ENCODE measurements at regions not wholly inside any gene's neighbourhood (a gene's known extent, or its start where the extent isn't known, plus 50 kb on each side); places are given as distances from the start of the nearest gene placed in this dataset.

DNA sequence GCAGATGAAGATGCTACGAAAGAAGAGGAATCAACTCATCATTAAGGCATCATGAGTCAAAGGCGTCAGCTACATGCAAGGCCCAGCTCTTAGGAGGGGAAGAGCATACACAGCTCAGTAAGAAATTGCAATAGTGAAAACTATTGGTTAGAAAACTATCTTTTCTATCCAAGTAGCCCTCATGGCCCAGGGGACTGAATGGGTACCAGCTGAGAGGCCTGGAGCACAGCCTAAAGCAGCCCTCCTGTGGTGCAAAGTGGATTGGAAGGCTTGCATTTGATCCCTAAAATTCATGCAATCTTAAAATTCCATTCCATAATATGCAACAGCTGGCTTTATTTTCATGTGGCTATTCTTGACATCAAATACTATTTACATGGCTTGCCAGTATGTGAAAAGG, 251.8 kb upstream of the USP24 start:
- no peak overlapping the region for H3K27ac ChIP-seq
- TF ChIP-seq CTCF (conservative IDR thresholded peaks at IDR 0.05) = no peak

DNA sequence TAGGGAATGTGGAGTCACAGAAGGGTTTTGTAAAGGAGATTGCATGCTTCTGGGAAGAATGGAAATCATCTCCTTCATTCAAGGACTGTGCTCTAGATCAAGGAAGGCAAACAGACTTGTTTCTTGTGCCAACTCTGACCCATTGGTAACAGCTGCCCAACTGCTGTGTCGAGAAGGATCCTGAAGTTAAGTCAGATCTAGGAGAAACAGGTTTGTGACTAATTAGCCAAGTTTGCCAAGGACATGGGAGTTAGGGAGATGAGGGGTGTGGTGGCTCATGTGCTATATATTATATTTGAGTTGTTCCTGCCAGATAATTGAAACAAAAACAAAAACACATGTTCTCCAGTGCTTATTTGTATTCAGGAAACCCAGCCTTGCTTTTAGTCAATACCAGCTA, 251.2 kb upstream of the USP24 start:
- no peak overlapping the region for H3K27ac ChIP-seq
- no peak for TF ChIP-seq CTCF (conservative IDR thresholded peaks at IDR 0.05)

DNA sequence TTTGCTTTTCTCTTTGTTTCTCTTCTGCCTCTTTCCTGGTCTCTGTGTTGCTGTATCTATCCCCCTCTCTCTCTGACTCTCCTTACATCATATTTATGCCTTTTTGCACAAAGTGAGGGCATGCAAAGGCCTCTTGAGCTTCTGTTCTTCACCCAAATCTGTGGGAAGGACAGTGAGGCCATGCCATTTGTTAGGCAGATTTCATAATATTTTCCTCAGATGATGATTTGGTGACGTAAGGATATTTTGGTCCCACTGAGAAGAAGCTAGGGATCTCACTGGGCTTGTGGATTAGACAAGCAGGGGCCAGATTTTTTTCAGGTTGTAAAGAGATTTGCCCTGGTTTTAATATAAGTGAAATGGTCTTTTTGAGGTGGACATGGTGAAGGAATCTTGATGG, 249.4 kb upstream of the USP24 start:
- no peak overlapping the region for H3K27ac ChIP-seq
- no peak for TF ChIP-seq CTCF (conservative IDR thresholded peaks at IDR 0.05)

GRCh38 chr1:55463814-55464475, 248.8 kb upstream of the USP24 start:
- no peak for TF ChIP-seq CTCF (conservative IDR thresholded peaks at IDR 0.05)

DNA sequence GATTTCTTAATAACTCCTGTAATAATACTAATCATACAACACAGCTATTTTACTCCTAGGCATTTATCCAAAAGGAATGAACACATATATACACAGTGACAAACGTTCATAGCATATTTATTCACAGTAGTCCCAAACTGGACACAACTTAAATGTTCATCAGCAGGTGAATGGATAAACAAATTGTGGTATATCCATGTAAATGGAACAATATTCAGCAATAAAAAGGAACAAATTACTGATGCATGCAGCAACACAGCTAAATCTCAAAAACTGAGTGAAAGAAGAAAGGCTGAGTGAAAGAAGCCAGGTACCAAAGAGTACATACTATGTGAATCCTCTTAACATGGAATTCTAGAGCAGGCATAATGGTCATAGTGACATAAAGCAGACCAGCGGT, 242.7 kb upstream of the USP24 start:
- no peak overlapping the region for H3K27ac ChIP-seq
- TF ChIP-seq CTCF (conservative IDR thresholded peaks at IDR 0.05) = no peak

More at GRCh38 chr1:55463814-55464475, 248.8 kb upstream of the USP24 start:
- H3K27ac ChIP-seq = no peak overlapping the region

DNA sequence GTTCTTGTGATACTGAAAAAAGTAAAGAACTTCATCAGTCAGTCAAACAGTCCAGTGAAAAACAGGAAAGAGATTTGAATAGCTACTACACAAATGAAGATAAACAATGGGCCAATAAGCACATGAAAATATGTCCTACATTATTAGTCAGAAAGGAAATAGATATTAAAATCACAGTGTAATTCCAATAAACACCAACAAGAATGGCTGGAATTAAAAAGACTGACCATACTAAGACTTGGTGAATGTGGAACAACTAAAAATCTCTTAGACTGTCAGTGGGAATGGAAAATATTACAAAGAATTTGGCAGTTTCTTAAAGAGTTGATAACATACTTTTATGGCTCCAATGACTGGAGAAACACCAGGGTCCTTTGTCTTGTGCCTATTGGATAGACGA, 241.8 kb upstream of the USP24 start:
- H3K27ac ChIP-seq = no peak overlapping the region
- no peak for TF ChIP-seq CTCF (conservative IDR thresholded peaks at IDR 0.05)

GRCh38 chr1:55448261-55448660, 233.1 kb upstream of the USP24 start:
- TF ChIP-seq CTCF (conservative IDR thresholded peaks at IDR 0.05) = no peak
- H3K27ac ChIP-seq = no peak overlapping the region

All from VCaP (cell line).